Karpas-422 (cell line): ENCODE measurements at regions not wholly inside any gene's neighbourhood (a gene's known extent, or its start where the extent isn't known, plus 50 kb on each side); places are given as distances from the start of the nearest gene placed in this dataset.

Source experiments
- DNase-seq: peaks from one replicate; pipeline ENCODE4 v3.0.0-alpha.2; 2015
- H2AFZ ChIP-seq: fragments of 200-600 bp; sonication (generic); 2 replicates; pipeline ENCODE4 v1.6.1; 2014; ENCODE audit warnings: antibody characterized with exemption, low read length, mixed read lengths
- H3K27ac ChIP-seq: fragments of 200-600 bp; sonication (generic); 2 replicates; pipeline ENCODE4 v1.5.1; 2014; ENCODE audit warnings: mild to moderate bottlenecking, low read length, moderate library complexity
- H3K27me3 ChIP-seq: fragments of 200-600 bp; sonication (generic); 2 replicates; pipeline ENCODE4 v1.6.1; 2014; ENCODE audit warnings: low read length, mixed read lengths
- H3K36me3 ChIP-seq: fragments of 200-600 bp; sonication (generic); 2 replicates; pipeline ENCODE4 v1.6.1; 2014; ENCODE audit warnings: low read length, mixed read lengths; ENCODE audit not compliant: insufficient read depth
- H3K4me1 ChIP-seq: fragments of 200-600 bp; sonication (generic); 2 replicates; pipeline ENCODE4 v1.6.1; 2014; ENCODE audit warnings: mild to moderate bottlenecking, low read length, mixed read lengths
- H3K4me2 ChIP-seq: fragments of 200-600 bp; sonication (generic); 2 replicates; pipeline ENCODE4 v1.6.1; 2014; ENCODE audit warnings: low read length, low read depth, mild to moderate bottlenecking; ENCODE audit not compliant: poor library complexity, severe bottlenecking
- H3K4me3 ChIP-seq: fragments of 200-600 bp; sonication (generic); 2 replicates; pipeline ENCODE4 v1.5.1; 2014; ENCODE audit warnings: mild to moderate bottlenecking, antibody characterized with exemption, low read length, mixed read lengths
- H3K79me2 ChIP-seq: fragments of 200-600 bp; sonication (generic); 2 replicates; pipeline ENCODE4 v1.6.1; 2014; ENCODE audit warnings: mild to moderate bottlenecking, low read length, mixed read lengths
- H3K9ac ChIP-seq: fragments of 200-600 bp; sonication (generic); 2 replicates; pipeline ENCODE4 v1.6.0; 2014; ENCODE audit warnings: low read length
- H3K9me2 ChIP-seq: fragments of 200-600 bp; sonication (generic), shearing (Covaris generic); replicated peaks from 2 replicates; pipeline ENCODE4 v1.6.0; 2014; ENCODE audit warnings: mild to moderate bottlenecking, low read length, moderate library complexity; ENCODE audit not compliant: insufficient read depth
- H3K9me3 ChIP-seq: fragments of 300-700, 200-600 bp; sonication (generic); 2 replicates; pipeline ENCODE4 v1.6.1; 2014; ENCODE audit warnings: low read length, mixed read lengths
- H4K20me1 ChIP-seq: fragments of 200-600 bp; sonication (generic); 2 replicates; pipeline ENCODE4 v1.6.1; 2014; ENCODE audit warnings: mild to moderate bottlenecking, antibody characterized with exemption, low read length, low read depth; ENCODE audit not compliant: insufficient read depth

GRCh38 chr10:130335336-130335735 is 199.1 kb downstream of the GLRX3 start:
- Histone ChIP-seq H4K20me1 (no peaks in the 10 kb centered on the region), H3K9ac (no peak overlapping the region), H2AFZ (no peak overlapping the region), H3K4me1 (peaks cover 3% of the 10 kb centered on the region; the same call in 1 of the 2 replicates), H3K9me3 (no peaks in the 10 kb centered on the region), H3K27me3 (no peaks in the 10 kb centered on the region), H3K27ac (no peak overlapping the region), H3K4me2 (no peak overlapping the region), H3K4me3 (no peak overlapping the region), H3K36me3 (no peaks in the 10 kb centered on the region), H3K79me2 (no peaks in the 10 kb centered on the region), H3K9me2 (no peaks in the 10 kb centered on the region)
- DNase-seq = peak; percentile 15

GRCh38 chr10:130336617-130337304 is 200.6 kb downstream of the GLRX3 start:
- H3K4me3 ChIP-seq = no peak overlapping the region
- H4K20me1 ChIP-seq = no peaks in the 10 kb centered on the region
- no peaks in the 10 kb centered on the region for H3K36me3 ChIP-seq
- no peaks in the 10 kb centered on the region for H3K9me3 ChIP-seq
- DNase-seq = peak; percentile 43
- H3K27me3 ChIP-seq = no peaks in the 10 kb centered on the region
- H3K4me1 ChIP-seq = peaks cover 3% of the 10 kb centered on the region; the same call in 1 of the 2 replicates
- H3K79me2 ChIP-seq = no peaks in the 10 kb centered on the region
- H2AFZ ChIP-seq = no peak overlapping the region
- H3K4me2 ChIP-seq = no peak overlapping the region
- H3K9ac ChIP-seq = no peak overlapping the region
- no peak overlapping the region for H3K27ac ChIP-seq
- no peaks in the 10 kb centered on the region for H3K9me2 ChIP-seq

GRCh38 chr10:130337305-130337640 is 201.1 kb downstream of the GLRX3 start:
- Histone ChIP-seq H3K27ac (no peak overlapping the region), H2AFZ (no peak overlapping the region), H3K27me3 (no peaks in the 10 kb centered on the region), H4K20me1 (no peaks in the 10 kb centered on the region), H3K4me2 (no peak overlapping the region), H3K9me2 (no peaks in the 10 kb centered on the region), H3K36me3 (no peaks in the 10 kb centered on the region), H3K4me1 (peaks cover 3% of the 10 kb centered on the region; the same call in 1 of the 2 replicates), H3K9me3 (no peaks in the 10 kb centered on the region), H3K9ac (no peak overlapping the region), H3K79me2 (no peaks in the 10 kb centered on the region), H3K4me3 (no peak overlapping the region)
- peak; percentile 2 for DNase-seq

- Histone ChIP-seq H3K79me2 (no peaks in the 10 kb centered on the region), H2AFZ (no peak overlapping the region), H3K36me3 (no peaks in the 10 kb centered on the region), H3K9me3 (no peaks in the 10 kb centered on the region), H4K20me1 (no peaks in the 10 kb centered on the region), H3K27ac (no peak overlapping the region), H3K4me1 (peaks cover 3% of the 10 kb centered on the region; the same call in 1 of the 2 replicates), H3K4me2 (no peak overlapping the region), H3K4me3 (no peak overlapping the region), H3K27me3 (no peaks in the 10 kb centered on the region), H3K9me2 (no peaks in the 10 kb centered on the region), H3K9ac (no peak overlapping the region)
- peak; percentile 34 for DNase-seq
Measured at GRCh38 chr10:130337696-130338635, 201.8 kb downstream of the GLRX3 start.

- Histone ChIP-seq H3K4me1 (no peaks in the 10 kb centered on the region), H3K27ac (no peak overlapping the region), H3K9me3 (no peaks in the 10 kb centered on the region), H3K9me2 (no peaks in the 10 kb centered on the region), H3K9ac (no peak overlapping the region), H4K20me1 (no peaks in the 10 kb centered on the region), H3K4me3 (no peak overlapping the region), H3K4me2 (no peak overlapping the region), H3K79me2 (no peaks in the 10 kb centered on the region), H3K36me3 (no peaks in the 10 kb centered on the region), H3K27me3 (no peaks in the 10 kb centered on the region), H2AFZ (no peak overlapping the region)
- peak; percentile 2 for DNase-seq
Measured at GRCh38 chr10:130338636-130339024, 202.4 kb downstream of the GLRX3 start.

- Histone ChIP-seq H3K27me3 (no peaks in the 10 kb centered on the region), H3K9me3 (no peaks in the 10 kb centered on the region), H2AFZ (no peak overlapping the region), H3K79me2 (no peaks in the 10 kb centered on the region), H3K4me2 (no peak overlapping the region), H3K27ac (no peak overlapping the region), H3K9me2 (no peaks in the 10 kb centered on the region), H3K36me3 (no peaks in the 10 kb centered on the region), H3K9ac (no peak overlapping the region), H4K20me1 (no peaks in the 10 kb centered on the region), H3K4me3 (no peak overlapping the region), H3K4me1 (no peaks in the 10 kb centered on the region)
- peak; percentile 11 for DNase-seq
Measured at GRCh38 chr10:130339091-130339490, 202.9 kb downstream of the GLRX3 start.

- no peaks in the 10 kb centered on the region for H3K79me2 ChIP-seq
- H3K27ac ChIP-seq = no peak overlapping the region
- peak; percentile 9 for DNase-seq
- no peak overlapping the region for H2AFZ ChIP-seq
- H4K20me1 ChIP-seq = no peaks in the 10 kb centered on the region
- no peak overlapping the region for H3K4me3 ChIP-seq
- no peaks in the 10 kb centered on the region for H3K27me3 ChIP-seq
- no peaks in the 10 kb centered on the region for H3K9me3 ChIP-seq
- no peaks in the 10 kb centered on the region for H3K36me3 ChIP-seq
- H3K4me2 ChIP-seq = no peak overlapping the region
- H3K4me1 ChIP-seq = no peaks in the 10 kb centered on the region
- H3K9me2 ChIP-seq = no peaks in the 10 kb centered on the region
- no peak overlapping the region for H3K9ac ChIP-seq
Measured at GRCh38 chr10:130339911-130340310, 203.7 kb downstream of the GLRX3 start.

- Histone ChIP-seq H3K9me3 (no peaks in the 10 kb centered on the region), H4K20me1 (no peaks in the 10 kb centered on the region), H3K4me3 (no peak overlapping the region), H3K36me3 (no peaks in the 10 kb centered on the region), H3K9ac (no peak overlapping the region), H3K27ac (no peak overlapping the region), H3K4me2 (no peak overlapping the region), H3K79me2 (no peaks in the 10 kb centered on the region), H3K4me1 (no peaks in the 10 kb centered on the region), H3K9me2 (no peaks in the 10 kb centered on the region), H2AFZ (no peak overlapping the region), H3K27me3 (no peaks in the 10 kb centered on the region)
- no peak for DNase-seq
Measured at GRCh38 chr10:130340816-130341215, 204.6 kb downstream of the GLRX3 start.
